ENCODE measurements at regions not wholly inside any gene's neighbourhood (a gene's known extent, or its start where the extent isn't known, plus 50 kb on each side); places are given as distances from the start of the nearest gene placed in this dataset.

Small RNA genes lying in the stretch of these regions (small RNA-seq; reads per million reads assigned to genes)
- gene HMGN2P47: 0 reads per million in 2 experiments

Measured in NCI-H460 (cell line).